ENCODE measurements at regions not wholly inside any gene's neighbourhood (a gene's known extent, or its start where the extent isn't known, plus 50 kb on each side); places are given as distances from the start of the nearest gene placed in this dataset.
"Not testable (repeated sequence)": the region's sequence is repeated elsewhere in the genome, so short reads cannot be mapped to it uniquely, and the experiment has no call there.

DNA sequence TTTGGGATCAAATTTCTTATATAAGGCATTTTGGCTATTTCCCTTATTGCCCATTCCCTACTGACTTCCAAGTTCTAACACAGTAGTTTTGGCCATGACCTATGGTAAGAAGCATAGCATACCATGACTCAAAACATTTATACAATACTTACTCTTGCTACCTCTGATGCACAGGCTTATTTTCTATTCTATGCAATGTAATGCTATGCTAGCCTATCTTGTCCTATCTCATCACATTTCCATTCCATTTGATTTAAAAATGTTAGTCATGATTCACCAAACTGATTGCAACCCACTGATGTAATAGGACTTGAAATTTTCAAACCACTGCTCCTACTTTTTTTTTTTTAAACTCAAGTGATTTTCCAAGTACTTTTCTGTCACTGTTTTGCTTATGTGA is 658.5 kb downstream of the TYW1 start:
- DNase-seq (ENCODE audit: low read depth) = no peak
- no peak overlapping the region for H3K4me3 ChIP-seq (ENCODE audit: control insufficient read depth, low read depth, low read length)
- TF ChIP-seq, protein P1, sequence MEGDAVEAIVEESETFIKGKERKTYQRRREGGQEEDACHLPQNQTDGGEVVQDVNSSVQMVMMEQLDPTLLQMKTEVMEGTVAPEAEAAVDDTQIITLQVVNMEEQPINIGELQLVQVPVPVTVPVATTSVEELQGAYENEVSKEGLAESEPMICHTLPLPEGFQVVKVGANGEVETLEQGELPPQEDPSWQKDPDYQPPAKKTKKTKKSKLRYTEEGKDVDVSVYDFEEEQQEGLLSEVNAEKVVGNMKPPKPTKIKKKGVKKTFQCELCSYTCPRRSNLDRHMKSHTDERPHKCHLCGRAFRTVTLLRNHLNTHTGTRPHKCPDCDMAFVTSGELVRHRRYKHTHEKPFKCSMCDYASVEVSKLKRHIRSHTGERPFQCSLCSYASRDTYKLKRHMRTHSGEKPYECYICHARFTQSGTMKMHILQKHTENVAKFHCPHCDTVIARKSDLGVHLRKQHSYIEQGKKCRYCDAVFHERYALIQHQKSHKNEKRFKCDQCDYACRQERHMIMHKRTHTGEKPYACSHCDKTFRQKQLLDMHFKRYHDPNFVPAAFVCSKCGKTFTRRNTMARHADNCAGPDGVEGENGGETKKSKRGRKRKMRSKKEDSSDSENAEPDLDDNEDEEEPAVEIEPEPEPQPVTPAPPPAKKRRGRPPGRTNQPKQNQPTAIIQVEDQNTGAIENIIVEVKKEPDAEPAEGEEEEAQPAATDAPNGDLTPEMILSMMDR (IDR thresholded peaks at IDR 0.05; ENCODE audit: control insufficient read depth, insufficient read depth, low read depth, low read length, missing control alignments) = no peak

DNA sequence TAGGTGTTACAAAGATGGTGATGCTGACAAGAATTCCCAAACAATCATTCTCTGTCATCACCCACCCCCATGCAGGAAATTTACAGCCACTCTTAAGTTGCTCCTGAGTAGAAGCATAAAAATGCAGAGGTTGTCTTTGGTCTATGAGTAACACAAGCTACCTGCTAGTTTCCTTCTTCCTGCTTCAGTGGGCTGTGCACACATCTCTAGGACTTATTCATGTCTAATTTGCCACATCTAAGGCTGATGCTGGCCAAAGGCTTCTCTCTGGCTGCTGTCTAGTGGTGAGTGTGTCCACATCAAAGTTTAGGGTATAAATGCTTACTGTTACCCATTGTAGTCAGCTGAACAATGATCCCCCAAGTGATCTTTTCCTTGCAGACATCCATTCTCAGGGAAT is 662.5 kb downstream of the TYW1 start:
- DNase-seq (ENCODE audit: low read depth) = no peak
- TF ChIP-seq, protein P1 (IDR thresholded peaks at IDR 0.05; ENCODE audit: control insufficient read depth, insufficient read depth, low read depth, low read length, missing control alignments) = no peak
- H3K4me3 ChIP-seq (ENCODE audit: control insufficient read depth, low read depth, low read length) = no peak overlapping the region

DNA sequence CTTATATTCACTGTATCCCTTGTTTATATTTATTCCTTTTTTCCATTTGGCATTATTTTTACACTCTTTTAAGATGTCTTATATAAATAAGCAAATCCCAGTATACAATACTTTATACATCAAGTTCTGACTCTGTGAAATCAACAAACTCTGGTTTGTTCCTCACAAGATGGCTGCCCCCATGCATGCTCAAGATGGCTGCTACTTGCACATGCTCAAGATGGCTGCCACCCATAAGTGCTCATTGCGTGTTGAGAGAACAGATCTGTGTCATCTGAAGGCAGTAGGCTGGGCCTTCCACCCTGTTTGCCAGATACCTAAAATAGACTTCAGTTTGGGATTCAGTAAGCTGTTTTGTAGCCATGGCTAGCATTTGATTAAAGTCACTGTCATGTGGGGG is 666.2 kb downstream of the TYW1 start:
- TF ChIP-seq, protein P1 (IDR thresholded peaks at IDR 0.05; ENCODE audit: control insufficient read depth, insufficient read depth, low read depth, low read length, missing control alignments) = no peak
- H3K4me3 ChIP-seq (ENCODE audit: control insufficient read depth, low read depth, low read length) = no peak overlapping the region
- no peak for DNase-seq (ENCODE audit: low read depth)

DNA sequence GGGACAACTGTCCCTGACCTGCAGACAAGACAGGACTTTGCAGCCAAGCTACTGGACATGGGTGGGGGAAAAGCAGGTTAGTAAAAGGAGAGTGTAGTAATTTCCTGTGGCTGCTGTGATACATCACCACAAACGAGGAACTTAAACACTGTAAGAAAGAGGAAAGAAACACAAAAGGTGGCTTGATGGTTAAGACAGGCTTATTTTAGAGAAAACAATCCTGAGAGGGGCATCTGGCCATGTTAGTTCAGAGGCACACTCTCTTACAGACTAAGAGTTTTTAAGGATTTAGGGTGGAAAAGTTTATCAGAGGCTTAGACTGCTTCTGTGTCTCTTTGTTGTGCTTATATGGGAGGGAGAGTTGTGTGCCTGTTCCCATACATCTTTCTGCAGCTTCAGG is 667.0 kb downstream of the TYW1 start:
- no peak for DNase-seq (ENCODE audit: low read depth)
- TF ChIP-seq, protein P1 (IDR thresholded peaks at IDR 0.05; ENCODE audit: control insufficient read depth, insufficient read depth, low read depth, low read length, missing control alignments) = no peak
- no peak overlapping the region for H3K4me3 ChIP-seq (ENCODE audit: control insufficient read depth, low read depth, low read length)

DNA sequence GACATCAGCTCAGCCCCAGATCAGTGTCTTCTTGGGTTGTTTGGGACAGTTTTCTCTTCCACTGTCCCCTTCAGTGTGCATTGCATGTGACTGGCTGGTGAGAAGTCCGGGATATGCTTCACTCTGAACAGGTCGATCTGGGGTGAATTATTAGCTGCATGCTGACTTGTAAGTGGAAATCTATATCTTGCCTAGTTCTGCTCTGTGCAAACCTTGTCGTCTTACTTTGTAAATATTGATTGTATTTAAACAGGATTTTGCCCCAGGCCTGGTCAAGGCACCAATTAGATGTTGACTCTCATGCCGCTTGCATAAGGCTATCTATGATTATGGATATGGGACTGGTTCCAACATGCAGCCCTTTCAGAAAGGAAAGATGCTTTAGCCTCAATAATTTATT is 669.7 kb downstream of the TYW1 start:
- DNase-seq (ENCODE audit: low read depth); H3K4me3 ChIP-seq (ENCODE audit: control insufficient read depth, low read depth, low read length): not testable (repeated sequence)

DNA sequence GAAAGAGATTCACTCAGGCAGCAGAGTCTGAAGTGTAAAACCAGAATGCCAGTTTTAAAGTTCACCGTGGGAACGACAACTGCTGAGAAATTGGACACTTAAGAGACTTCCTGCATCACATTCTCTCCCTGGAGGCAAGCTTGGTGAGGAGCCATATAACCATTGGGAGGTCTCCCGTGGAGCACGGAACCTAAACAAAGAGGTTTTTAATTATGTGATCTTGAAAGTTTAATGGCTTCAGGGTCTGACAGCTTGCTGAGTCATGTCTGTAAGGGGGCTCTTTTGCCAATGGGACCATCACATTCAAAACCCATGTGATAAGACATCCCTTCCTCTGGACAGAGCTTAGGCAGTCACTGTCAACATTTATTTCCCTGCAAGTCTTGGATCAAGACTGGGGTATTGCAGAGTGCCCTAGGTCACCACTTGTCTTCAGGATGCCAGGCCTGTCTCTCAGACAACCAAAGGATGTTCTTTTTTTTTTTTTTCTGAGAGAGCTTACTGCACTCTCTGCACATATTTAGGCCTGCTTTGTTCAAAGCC is 674.4 kb downstream of the TYW1 start:
- TF ChIP-seq, protein P1 (IDR thresholded peaks at IDR 0.05; ENCODE audit: control insufficient read depth, insufficient read depth, low read depth, low read length, missing control alignments) = no peak
- no peak for DNase-seq (ENCODE audit: low read depth)
- no peak overlapping the region for H3K4me3 ChIP-seq (ENCODE audit: control insufficient read depth, low read depth, low read length)

DNA sequence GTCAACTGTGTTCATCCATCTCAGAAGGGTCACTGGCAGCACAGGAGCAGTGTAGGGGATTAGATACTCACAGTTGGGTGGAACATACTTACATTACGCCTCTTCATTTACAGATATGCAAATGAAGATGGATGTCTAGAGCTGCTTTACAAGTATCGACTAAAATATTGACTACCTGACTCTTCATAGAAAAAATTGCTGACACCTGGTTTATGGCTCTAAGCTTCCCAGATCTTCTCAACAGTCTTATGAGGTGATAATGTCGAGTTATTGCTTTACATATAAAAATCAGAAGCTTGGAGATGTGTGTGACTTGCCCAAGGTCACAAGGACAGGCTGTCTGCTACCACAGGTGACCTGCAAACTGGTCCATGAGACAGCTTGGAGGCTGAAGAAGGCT is 677.2 kb downstream of the TYW1 start:
- no peak for DNase-seq (ENCODE audit: low read depth)
- TF ChIP-seq, protein P1 (IDR thresholded peaks at IDR 0.05; ENCODE audit: control insufficient read depth, insufficient read depth, low read depth, low read length, missing control alignments) = no peak
- H3K4me3 ChIP-seq (ENCODE audit: control insufficient read depth, low read depth, low read length) = no peak overlapping the region

DNA sequence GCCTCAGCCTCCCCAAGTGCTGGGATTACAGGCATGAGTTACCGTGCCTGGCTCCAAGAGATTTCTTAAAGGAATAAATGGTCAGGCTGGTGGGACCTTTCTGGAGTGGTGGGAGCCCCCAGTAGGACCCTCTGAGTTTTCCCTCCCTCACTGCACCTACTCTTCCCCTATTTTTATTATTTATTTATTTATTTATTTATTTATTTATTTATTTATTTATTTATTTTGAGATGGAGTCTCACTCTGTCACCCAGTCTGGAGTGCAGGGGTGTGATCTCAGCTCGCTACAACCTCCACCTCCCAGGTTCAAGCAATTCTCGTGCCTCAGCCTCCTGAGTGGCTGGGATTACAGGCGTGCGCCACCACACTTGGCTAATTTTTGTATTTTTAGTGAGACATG is 678.2 kb downstream of the TYW1 start:
- not testable (repeated sequence) for DNase-seq (ENCODE audit: low read depth); H3K4me3 ChIP-seq (ENCODE audit: control insufficient read depth, low read depth, low read length)
